ENCODE measurements at regions not wholly inside any gene's neighbourhood (a gene's known extent, or its start where the extent isn't known, plus 50 kb on each side); places are given as distances from the start of the nearest gene placed in this dataset.

GRCh38 chr3:157559401-157559800 lies 56.2 kb upstream of the VEPH1 start:
- Mint-ChIP-seq H3K4me3 (no peak overlapping the region), H3K4me1 (no peaks in the 10 kb centered on the region), H3K27me3 (peaks cover 5 to 14% of the 10 kb centered on the region in 2 donors), H3K27ac (no peak overlapping the region), H3K36me3 (no peaks in the 10 kb centered on the region), H3K9me3 (peaks cover 3 to 6% (median 6%) of the 10 kb centered on the region in 3 donors)
- DNase-seq, result no peak
- Histone ChIP-seq H3K9me3 (no peaks in the 10 kb centered on the region), H3K27ac (ENCODE audit: low read length) (no peak overlapping the region), H3K4me1 (ENCODE audit: control insufficient read depth in 1 of 2, extremely low read depth in 1 of 2, insufficient read depth in 2 of 2, low read length in 2 of 2) (no peaks in the 10 kb centered on the region), H3K4me3 (ENCODE audit: control insufficient read depth in 1 of 2, extremely low read depth in 1 of 2, low read length in 1 of 2) (no peak overlapping the region), H3K36me3 (ENCODE audit: control insufficient read depth in 2 of 2, extremely low read depth in 1 of 2, insufficient read depth in 1 of 2, low read length in 1 of 2) (no peaks in the 10 kb centered on the region), H3K27me3 (replicated peaks in 1 of 2; ENCODE audit: control insufficient read depth in 2 of 2, extremely low read depth in 1 of 2, insufficient read depth in 2 of 2, low read length in 1 of 2) (peaks cover 0 to 3% of the 10 kb centered on the region in 2 experiments)
- ChIA-PET CTCF (no interaction called here), POLR2A (no interaction called here)
- WGBS (ENCODE audit: insufficient coverage), result 75% methylated on average over 1 of the region's 1 CpG
- ATAC-seq (replicated peaks in 1 of 4), result no peak
